ENCODE measurements at regions not wholly inside any gene's neighbourhood (a gene's known extent, or its start where the extent isn't known, plus 50 kb on each side); places are given as distances from the start of the nearest gene placed in this dataset.

DNA sequence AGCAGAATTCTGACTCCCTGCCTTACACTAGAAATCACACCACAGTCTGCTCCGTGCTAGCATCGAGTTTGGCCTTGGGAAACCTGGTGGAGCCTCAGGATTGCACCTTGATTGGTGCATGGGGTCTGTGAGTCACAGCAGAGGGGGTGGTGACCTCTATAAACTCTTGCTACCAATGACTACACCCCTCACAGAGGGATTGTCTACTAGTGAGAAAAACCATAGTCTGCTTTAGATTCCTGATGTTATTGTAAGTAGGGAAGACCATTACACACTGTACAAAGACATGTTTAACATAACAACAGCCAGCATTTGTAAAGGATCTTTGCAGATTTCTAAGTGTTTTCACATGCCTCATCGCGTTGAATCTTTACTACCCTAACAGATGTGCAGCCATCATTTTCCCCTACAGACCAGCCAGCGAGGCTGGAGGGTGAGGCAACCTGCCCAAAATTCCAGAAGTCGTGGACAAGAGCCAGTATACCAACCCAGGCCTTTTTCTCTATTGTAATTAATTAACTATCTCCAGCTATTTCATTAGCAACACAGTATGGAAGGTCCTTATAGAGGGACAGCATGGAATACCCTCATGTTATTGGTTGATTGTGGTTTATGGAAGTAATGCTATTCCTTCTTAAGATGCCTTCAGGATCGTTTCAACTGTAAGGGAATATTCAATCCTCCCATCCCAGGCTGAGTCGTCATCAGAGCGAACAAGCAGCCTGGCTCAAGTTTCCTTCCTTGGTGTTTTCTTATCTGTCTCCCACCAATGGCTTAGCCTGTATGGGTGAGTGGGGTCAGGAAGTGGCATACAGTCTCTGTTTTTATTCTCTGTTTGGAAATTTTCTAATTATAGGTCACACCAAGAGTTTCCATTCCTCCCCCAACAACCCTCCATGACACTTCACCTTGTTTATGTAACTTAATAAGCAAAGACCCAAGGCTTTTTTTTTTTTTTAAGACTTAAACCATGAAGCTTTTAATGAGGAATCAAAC, 55.9 kb upstream of the KDR start:
- TF ChIP-seq, protein P1, sequence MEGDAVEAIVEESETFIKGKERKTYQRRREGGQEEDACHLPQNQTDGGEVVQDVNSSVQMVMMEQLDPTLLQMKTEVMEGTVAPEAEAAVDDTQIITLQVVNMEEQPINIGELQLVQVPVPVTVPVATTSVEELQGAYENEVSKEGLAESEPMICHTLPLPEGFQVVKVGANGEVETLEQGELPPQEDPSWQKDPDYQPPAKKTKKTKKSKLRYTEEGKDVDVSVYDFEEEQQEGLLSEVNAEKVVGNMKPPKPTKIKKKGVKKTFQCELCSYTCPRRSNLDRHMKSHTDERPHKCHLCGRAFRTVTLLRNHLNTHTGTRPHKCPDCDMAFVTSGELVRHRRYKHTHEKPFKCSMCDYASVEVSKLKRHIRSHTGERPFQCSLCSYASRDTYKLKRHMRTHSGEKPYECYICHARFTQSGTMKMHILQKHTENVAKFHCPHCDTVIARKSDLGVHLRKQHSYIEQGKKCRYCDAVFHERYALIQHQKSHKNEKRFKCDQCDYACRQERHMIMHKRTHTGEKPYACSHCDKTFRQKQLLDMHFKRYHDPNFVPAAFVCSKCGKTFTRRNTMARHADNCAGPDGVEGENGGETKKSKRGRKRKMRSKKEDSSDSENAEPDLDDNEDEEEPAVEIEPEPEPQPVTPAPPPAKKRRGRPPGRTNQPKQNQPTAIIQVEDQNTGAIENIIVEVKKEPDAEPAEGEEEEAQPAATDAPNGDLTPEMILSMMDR (optimal IDR thresholded peaks at IDR 0.05 in 1 of 3, IDR thresholded peaks at IDR 0.05 in 1 of 3, conservative IDR thresholded peaks at IDR 0.05 in 1 of 3; ENCODE audit: extremely low read depth in 1 of 3, insufficient read depth in 2 of 3, low read length in 3 of 3), result no peak
- no peak for TF ChIP-seq EZH2 (IDR thresholded peaks at IDR 0.05; ENCODE audit: low read length)

All from keratinocyte (primary cell).